NCI-H345 (cell line): ENCODE measurements at regions not wholly inside any gene's neighbourhood (a gene's known extent, or its start where the extent isn't known, plus 50 kb on each side); places are given as distances from the start of the nearest gene placed in this dataset.

Source experiments
- DNase-seq: peaks from one replicate; lab custom pipeline; 2025; lab: John Stamatoyannopoulos, UW

GRCh38 chr6:111987295-111987694 is 66.6 kb upstream of the CCN6 start:
- peak; percentile 16 for DNase-seq

GRCh38 chr6:111988926-111989325 is 65.0 kb upstream of the CCN6 start:
- DNase-seq, result no peak

GRCh38 chr6:111989743-111990142 is 64.2 kb upstream of the CCN6 start:
- no peak for DNase-seq

DNA sequence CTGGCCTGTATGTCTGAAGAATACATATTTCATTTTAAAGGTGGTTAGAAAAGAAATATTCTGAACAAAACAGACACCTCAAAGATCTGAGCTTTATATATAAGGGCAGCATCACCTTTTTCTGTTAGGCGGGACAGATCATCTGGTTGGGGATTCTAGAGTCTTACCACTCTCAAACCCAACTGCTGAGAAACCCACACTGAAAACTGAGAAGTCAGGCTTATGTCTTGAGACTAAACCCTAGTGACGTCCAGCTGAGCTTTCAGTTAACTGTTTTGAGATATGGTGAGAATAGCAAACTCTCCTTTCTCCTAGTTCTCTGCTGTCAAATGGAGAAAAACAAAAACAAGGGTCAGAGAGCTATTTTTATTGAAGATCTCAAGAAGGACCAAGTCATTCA is 63.7 kb upstream of the CCN6 start:
- no peak for DNase-seq

- DNase-seq, result no peak
Measured at GRCh38 chr6:111992851-111993250, 61.1 kb upstream of the CCN6 start.

DNA sequence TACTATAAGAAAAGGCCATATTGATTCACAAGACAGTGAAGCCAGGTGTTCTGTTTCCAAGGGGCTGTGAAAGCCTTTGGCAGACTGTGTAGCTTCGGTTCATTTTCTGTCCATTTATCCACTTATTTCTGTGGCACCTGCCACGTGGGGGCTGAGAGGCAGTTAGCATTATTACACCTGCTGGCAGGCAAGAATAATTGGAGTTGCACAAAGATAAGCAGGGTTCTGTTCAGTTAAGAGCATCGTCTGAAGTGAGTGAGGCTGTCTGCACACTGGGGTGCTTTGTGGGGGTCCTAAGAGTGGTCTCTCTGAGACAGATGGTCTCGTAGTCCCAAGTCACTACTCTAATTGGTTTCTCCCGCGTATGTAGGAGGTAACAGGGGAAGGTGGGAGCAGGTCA is 60.6 kb upstream of the CCN6 start:
- DNase-seq, result peak; percentile 55

GRCh38 chr6:111994791-111995190 is 59.1 kb upstream of the CCN6 start:
- no peak for DNase-seq

DNA sequence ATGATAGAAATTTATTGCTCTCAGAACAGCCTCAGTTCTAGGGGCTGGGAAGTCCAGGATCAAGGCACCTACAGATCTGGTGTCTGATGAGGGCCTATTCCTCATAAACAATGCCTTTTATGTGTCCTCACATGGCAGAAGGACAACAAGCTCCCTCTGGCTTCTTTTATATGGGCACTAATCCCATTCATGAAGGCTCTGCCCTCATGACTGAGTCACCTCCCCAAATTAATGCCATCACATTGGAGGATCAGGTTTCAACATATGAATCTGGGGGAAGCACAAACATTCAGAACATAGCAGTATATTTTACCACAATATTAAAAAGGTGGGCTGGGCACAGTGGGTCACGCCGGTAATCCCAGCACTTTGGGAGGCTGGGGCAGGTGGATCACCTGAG is 58.5 kb upstream of the CCN6 start:
- DNase-seq, result no peak

DNA sequence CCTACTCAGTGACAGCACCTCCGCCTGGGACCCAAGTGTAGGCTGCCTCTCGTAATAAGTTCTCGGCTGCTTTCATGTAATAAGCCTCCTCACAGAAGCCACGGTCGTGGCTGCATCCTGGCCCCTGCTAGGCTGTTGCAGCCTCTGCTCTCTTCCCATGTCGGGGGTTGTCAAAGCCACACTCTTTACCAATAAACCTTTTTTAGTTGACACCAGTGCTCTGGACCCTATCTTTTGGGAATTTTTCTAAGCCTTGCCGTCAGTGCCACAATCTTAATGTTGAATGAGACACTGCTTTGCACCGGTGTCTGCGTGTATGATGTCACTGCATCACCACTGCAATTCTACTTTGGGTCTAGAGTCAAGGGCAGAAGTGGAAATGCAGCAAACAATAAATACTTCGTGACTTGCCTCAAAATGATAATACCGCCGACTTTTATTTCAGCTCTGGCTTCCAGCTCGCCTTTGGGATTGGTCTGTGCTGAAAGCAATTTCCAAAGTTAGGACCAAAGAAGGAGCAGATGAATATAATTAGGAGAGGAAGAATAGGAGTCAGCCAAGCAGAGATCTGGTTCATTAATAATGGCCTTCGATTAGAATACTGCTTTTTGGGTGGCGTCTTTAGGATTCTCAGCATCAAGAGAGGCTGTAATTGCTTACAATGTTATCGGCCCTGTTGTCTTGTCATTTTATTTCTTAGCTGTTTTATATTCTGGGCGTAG is 57.6 kb upstream of the CCN6 start:
- no peak for DNase-seq

DNA sequence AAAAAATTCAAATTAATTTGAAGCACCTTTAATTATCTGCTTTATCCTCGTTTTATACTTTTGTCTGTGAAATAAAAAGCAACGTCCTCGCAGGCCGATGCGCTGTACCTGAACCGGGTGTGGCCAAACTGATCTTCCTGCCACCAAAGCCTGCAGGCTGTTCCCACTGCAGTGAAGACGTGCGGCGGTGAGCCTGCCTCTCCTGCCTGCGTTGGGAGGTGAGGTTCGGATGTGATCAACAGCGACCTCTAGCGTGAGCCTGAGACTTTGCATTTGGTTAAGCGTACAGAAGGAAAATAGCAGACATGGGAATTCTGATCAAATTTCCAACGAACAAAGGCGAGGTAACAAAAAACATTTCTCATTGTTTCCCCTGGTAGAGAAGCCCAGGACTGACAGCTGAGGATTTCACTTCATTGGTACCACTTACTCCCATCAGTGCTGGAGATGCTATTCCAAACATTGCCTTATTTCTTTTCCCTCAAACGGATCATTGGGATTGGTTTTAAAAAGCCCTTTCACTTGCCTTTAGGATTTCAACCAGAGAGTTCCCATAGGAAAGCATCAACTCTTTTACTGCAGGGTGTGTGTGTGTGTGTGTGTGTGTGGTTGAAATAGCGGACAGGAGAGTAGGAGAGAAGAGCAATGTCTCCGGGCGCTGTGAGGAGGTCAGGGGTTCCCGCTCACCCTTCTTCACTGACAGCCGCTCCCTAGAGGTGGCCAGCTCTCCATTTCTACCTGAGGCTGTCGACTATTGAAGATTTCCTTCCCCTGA is 56.6 kb upstream of the CCN6 start:
- DNase-seq, result peak; percentile 85

DNA sequence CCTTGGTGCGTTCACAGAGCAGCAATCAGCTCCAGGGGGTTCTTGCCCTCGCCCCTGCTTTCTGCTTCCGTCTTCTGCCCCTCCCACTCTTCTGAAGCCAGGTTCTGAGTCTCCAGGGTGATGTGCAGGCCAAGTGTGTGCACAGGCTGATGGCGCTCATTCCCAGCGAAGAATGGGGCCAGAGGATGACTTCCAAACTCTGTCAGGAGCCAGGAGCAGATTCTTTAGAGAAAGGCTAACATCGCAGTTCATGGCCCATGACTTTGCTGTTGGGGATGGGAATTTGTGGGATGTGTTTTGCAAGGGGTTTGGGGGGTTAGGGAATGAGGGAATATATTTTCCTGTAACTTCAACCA is 56.1 kb upstream of the CCN6 start:
- no peak for DNase-seq

DNA sequence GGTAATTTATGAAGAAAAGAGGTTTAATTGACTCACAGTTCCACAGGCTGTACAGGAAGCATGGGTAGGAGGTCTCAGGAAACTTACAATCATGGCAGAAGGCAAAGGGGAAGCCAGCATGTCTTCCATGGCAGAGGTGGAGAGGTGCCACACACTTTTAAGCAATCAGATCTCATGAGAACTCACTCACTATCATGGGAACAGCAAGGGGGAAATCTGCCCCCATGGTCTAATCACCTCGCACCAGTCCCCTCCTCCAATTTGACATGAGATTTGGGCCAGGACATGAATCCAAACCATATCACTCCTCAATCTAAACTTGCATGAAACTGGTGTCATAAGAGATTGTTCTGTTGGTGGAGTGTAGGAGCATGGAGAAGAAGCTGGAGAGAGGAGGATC is 51.6 kb upstream of the CCN6 start:
- no peak for DNase-seq
